GM12873 (cell line): ENCODE measurements at regions not wholly inside any gene's neighbourhood (a gene's known extent, or its start where the extent isn't known, plus 50 kb on each side); places are given as distances from the start of the nearest gene placed in this dataset.

Experiments used
- TF ChIP-seq, protein P1 (sequence below): IDR thresholded peaks from 2 replicates; pipeline ENCODE4 v1.5.1; 2012; ENCODE audit warnings: low read depth, mild to moderate bottlenecking, moderate library complexity, low read length, control low read depth; ENCODE audit not compliant: insufficient read depth; ENCODE audit errors: missing control alignments

DNA sequence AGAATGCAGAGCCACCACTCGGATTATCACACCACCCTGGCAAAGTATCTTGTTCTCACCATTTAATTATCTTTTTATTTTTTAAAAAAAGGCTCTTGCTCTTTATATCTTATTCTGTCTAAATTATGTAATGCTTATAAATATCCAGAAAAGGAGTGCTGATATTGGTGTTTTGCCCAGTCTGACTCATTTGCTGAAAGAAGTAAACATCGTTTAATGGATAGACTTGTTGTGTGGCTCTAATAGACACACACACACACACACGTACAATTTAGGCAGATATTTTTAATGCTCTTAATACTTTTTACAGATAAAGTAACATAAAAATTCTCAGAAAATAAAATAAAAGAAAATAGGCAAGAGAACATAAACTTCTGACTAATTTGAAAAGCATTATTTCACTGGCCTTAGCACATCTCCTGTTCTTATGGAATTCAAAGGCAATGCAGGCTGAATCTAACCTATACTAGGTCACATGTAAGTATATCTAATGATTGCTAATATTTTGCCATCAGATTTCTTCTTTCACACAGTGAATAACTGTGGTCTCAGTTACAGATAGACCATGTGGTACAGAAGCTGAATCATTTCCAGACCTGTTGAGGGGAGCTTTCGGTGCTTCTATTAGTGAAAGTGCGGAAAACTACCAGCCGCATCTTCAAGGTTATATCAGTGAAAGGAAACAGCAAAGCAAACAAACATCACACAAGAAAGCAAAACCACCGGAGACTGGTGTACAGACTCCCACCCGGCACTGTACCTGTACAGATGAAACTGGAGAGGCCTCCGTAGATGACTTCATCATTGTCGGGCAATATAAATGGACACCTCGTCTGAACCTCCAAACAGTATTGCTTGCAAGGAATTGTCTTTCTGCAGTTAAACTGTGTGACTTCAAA is 642.1 kb upstream of the ARGLU1 start:
- TF ChIP-seq, protein P1, sequence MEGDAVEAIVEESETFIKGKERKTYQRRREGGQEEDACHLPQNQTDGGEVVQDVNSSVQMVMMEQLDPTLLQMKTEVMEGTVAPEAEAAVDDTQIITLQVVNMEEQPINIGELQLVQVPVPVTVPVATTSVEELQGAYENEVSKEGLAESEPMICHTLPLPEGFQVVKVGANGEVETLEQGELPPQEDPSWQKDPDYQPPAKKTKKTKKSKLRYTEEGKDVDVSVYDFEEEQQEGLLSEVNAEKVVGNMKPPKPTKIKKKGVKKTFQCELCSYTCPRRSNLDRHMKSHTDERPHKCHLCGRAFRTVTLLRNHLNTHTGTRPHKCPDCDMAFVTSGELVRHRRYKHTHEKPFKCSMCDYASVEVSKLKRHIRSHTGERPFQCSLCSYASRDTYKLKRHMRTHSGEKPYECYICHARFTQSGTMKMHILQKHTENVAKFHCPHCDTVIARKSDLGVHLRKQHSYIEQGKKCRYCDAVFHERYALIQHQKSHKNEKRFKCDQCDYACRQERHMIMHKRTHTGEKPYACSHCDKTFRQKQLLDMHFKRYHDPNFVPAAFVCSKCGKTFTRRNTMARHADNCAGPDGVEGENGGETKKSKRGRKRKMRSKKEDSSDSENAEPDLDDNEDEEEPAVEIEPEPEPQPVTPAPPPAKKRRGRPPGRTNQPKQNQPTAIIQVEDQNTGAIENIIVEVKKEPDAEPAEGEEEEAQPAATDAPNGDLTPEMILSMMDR, result no peak

DNA sequence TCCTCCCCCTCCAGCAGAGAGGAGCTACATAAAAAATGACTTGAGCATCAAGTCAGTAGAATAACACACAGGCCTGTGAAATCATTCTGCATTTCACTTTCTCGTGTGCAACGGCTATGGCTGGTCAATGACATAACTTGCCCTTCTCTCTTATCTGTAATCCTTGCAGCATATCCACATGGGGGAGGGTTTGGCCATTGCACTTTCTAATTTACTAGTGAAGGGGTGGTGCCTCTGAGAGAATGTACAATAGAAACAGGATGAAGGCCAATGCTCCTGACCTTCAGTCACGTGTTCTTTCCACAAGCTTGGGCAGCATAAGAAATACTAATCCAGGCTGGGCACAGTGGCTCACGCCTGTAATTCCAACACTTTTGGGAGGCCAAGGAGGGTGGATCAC is 641.0 kb upstream of the ARGLU1 start:
- TF ChIP-seq, protein P1, result no peak

DNA sequence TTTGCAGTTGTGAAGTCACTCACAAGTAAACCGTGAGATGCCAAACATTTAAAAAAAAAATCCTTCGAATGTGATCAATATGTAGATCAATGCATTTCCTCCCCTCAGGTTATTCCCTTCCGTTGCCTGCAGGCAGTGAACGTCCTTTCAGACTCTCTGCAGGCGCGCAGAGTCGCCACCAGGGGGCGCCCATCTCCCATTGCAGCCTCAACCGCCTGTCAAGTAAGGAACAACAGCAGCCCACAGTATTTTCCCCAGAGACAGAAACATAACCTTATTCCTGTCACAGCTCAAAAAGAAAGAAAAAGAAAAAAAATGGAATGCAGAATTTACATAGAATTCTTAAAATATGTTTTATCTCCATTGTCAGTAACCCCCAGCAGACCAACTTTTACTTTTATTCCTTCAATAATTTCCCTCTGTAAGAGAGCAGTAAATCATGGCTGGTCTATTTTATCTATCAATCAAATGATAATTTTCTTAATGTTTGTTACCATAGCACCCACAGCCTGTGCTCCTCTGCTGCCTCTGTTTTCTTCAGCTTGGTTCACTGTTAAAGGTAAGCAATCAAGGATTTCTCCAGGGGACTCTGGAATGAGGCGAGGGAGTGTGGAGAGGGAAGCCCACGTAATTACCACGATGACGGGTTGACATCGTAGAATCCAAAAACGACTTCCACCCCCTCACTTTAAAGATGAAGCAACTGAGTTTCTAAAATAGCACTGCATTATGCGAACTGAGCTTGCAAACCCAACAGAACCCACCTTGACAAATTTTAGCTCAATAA is 637.6 kb upstream of the ARGLU1 start:
- TF ChIP-seq, protein P1, result peak; percentile 92

DNA sequence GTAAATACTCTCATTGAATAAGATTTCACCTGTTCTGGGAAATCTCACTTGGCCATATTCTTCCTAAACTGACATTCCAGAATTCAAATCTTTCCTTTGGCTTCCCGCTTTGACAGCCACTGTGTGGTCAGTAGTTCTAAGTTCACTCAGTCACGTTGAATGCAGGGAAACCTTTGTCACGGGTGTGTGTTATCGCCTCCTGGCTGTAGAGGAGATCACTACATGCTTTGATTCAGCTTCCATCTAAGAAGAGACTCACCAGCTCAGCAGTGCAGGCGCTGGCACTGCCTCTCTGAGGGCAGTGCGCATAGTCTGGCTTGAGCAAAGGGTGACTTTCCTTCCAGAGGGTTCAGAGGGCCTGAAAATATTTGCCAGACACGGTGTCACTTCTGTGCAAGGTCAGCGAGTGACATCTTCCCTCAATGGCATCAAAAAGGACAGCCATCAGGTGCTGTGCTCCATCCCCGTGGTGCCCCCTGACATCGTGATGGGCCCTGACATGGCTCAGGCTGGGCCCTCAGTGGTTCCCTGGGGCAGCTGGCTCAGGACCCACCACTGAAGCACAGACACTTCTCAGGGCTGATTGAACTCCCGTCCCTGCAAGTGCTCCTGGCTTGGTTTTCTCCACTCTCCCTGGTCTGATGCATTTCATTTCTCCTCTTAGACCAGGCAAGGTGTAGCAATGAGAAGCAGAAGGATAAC is 635.4 kb upstream of the ARGLU1 start:
- TF ChIP-seq, protein P1, result peak; percentile 54

DNA sequence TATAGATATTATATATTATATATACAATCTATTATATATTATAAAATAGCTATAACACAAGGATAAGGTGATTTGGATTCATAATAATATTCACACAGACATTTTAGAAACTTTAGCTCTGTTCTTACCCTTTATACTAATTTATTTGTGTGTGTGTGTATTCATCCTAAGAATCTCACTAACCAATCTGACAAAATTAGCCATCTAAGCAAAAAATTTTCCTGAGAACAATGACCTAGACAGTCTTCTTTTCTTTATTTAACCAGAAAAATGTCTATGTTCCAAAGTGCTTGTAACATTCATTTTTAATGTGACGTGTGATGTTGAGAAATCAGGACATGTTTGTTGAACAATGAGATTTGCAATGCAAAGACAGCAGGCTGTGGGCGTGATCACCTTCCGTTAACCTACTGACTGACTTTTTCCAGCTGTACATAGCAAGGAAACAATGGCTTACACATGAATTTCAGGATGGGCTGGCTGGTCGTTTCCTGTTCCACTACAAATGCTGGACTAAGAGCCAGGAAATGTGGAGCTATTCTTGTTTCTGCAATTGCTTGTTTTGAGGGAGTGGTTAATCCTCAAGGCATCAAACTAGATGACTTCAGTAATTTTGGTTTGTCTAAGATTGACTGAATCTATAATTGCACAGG is 634.6 kb upstream of the ARGLU1 start:
- TF ChIP-seq, protein P1, result no peak

DNA sequence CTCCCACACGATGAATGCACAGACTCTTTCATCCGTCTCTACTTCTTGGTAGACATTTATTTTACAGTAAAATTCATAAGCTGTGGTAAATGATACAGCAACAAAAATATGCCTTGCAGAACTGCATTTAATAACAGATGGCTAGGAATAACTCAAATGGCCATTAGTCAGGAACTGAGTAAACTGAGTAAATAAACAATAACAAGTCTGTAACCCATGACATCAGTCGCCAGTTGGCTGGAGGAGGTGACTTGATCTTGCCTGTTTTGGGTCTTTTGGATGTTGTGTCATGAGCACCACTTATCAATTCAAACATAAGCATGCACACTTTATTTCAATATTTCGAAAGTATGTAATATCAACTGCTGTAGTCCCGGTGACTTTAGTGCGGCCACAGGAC is 632.6 kb upstream of the ARGLU1 start:
- TF ChIP-seq, protein P1, result no peak
